ENCODE measurements at regions not wholly inside any gene's neighbourhood (a gene's known extent, or its start where the extent isn't known, plus 50 kb on each side); places are given as distances from the start of the nearest gene placed in this dataset.

GRCh38 chr18:46400449-46400848, 256.6 kb downstream of the LOXHD1 start:
- TF ChIP-seq EZH2 (IDR thresholded peaks at IDR 0.05): no peak
- no peak for TF ChIP-seq POLR2AphosphoS5 (IDR thresholded peaks at IDR 0.05; ENCODE audit: borderline replicate concordance, low read depth, low read length)
- TF ChIP-seq FOXP2 (optimal IDR thresholded peaks at IDR 0.05; ENCODE audit: control extremely low read depth, extremely low read length, insufficient read depth): no peak
